ENCODE measurements at regions not wholly inside any gene's neighbourhood (a gene's known extent, or its start where the extent isn't known, plus 50 kb on each side); places are given as distances from the start of the nearest gene placed in this dataset.

DNA sequence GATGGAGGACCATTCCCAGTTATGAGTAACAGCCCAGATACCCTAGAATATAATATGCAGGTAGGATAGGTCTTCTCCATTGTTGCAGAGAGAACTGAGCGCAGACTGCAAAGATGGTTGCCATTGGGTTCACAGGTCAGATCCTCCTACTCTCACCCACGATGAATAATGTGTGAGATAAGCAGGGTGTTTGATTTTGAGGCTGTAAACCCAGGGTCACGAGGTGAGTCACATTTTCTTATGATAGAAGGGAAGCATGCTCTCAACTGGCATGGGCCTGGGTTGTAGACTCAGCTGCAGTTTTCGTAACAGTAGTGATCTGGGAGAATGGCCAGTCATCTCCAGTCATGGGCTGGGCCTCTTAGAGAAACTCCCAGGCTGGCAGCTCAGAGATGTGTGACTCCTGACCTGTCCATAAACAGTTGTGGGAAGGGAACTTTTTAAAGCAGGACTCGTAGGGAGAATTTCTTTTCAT is 74.2 kb downstream of the CD164 start:
- TF ChIP-seq EP300 (IDR thresholded peaks at IDR 0.05; ENCODE audit: borderline replicate concordance): no peak
- TF ChIP-seq, protein P1, sequence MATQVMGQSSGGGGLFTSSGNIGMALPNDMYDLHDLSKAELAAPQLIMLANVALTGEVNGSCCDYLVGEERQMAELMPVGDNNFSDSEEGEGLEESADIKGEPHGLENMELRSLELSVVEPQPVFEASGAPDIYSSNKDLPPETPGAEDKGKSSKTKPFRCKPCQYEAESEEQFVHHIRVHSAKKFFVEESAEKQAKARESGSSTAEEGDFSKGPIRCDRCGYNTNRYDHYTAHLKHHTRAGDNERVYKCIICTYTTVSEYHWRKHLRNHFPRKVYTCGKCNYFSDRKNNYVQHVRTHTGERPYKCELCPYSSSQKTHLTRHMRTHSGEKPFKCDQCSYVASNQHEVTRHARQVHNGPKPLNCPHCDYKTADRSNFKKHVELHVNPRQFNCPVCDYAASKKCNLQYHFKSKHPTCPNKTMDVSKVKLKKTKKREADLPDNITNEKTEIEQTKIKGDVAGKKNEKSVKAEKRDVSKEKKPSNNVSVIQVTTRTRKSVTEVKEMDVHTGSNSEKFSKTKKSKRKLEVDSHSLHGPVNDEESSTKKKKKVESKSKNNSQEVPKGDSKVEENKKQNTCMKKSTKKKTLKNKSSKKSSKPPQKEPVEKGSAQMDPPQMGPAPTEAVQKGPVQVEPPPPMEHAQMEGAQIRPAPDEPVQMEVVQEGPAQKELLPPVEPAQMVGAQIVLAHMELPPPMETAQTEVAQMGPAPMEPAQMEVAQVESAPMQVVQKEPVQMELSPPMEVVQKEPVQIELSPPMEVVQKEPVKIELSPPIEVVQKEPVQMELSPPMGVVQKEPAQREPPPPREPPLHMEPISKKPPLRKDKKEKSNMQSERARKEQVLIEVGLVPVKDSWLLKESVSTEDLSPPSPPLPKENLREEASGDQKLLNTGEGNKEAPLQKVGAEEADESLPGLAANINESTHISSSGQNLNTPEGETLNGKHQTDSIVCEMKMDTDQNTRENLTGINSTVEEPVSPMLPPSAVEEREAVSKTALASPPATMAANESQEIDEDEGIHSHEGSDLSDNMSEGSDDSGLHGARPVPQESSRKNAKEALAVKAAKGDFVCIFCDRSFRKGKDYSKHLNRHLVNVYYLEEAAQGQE (IDR thresholded peaks at IDR 0.05; ENCODE audit: low read depth): no peak
- no peak for TF ChIP-seq TAF1 (IDR thresholded peaks at IDR 0.05; ENCODE audit: low read depth)
- TF ChIP-seq TCF12 (IDR thresholded peaks at IDR 0.05; ENCODE audit: low read depth): no peak
- no peak for TF ChIP-seq EGR1 (IDR thresholded peaks at IDR 0.05)
- TF ChIP-seq YY1 (IDR thresholded peaks at IDR 0.05; ENCODE audit: low read depth): no peak
- no peak for TF ChIP-seq FOXM1 (IDR thresholded peaks at IDR 0.05; ENCODE audit: borderline replicate concordance, low read depth)
- no peak for TF ChIP-seq MAX (IDR thresholded peaks at IDR 0.05)
- no peak for TF ChIP-seq RAD21 (IDR thresholded peaks at IDR 0.05; ENCODE audit: low read depth)
- TF ChIP-seq TEAD4 (IDR thresholded peaks at IDR 0.05): no peak
